ENCODE measurements at regions not wholly inside any gene's neighbourhood (a gene's known extent, or its start where the extent isn't known, plus 50 kb on each side); places are given as distances from the start of the nearest gene placed in this dataset.

DNA sequence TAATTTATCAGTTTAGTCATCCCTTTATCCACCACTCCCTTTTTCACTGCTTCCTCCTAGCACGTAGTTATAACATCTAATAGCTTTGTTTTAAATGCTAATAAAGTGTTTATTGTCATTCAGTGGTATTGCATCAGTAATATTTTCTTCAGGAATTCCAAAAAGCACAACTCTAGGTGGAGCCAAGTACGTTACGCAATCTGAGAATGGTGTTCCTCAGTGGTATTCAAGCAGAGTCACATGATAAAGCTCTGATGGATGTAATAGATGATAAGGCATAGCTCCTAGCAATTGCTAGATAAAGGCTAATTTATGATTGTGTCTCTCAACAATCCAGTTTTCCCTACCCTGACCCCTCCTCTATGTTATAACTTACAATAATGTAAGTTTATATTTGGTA, 494.6 kb upstream of the ADGRL4 start:
- Histone ChIP-seq H3K36me3 (ENCODE audit: control insufficient read depth, insufficient read depth, low read length) (no peaks in the 10 kb centered on the region), H3K27ac (ENCODE audit: low read length) (no peak overlapping the region), H3K4me1 (ENCODE audit: control insufficient read depth, insufficient read depth, low read length) (no peaks in the 10 kb centered on the region), H3K4me3 (ENCODE audit: low read depth in 2 of 2, low read length in 2 of 2) (no peak overlapping the region), H3K9me3 (ENCODE audit: control insufficient read depth, insufficient read depth, low read depth, low read length) (no peaks in the 10 kb centered on the region), H3K27me3 (ENCODE audit: control insufficient read depth, insufficient read depth, low read length) (no peaks in the 10 kb centered on the region)
- no peak for ATAC-seq
- in situ Hi-C loops (cut with HindIII; ENCODE audit: low pct_unique_long_range_greater_than_20kb, low sequenced_read_pairs) (no loop called here), intact Hi-C loops (cut with micrococcal nuclease; ENCODE audit: unreplicated experiment) (no loop called here)
- POLR2A ChIA-PET, result no interaction called here
- no TSS peak for BruUV-seq (replicated peaks)
- CTCF ChIA-PET, result no interaction called here
- no peak for DNase-seq (ENCODE audit: low read depth, low spot score)
- TF ChIP-seq POLR2AphosphoS5 (IDR thresholded peaks at IDR 0.05; ENCODE audit: low read depth, low read length), result no peak
- TF ChIP-seq, protein P1, sequence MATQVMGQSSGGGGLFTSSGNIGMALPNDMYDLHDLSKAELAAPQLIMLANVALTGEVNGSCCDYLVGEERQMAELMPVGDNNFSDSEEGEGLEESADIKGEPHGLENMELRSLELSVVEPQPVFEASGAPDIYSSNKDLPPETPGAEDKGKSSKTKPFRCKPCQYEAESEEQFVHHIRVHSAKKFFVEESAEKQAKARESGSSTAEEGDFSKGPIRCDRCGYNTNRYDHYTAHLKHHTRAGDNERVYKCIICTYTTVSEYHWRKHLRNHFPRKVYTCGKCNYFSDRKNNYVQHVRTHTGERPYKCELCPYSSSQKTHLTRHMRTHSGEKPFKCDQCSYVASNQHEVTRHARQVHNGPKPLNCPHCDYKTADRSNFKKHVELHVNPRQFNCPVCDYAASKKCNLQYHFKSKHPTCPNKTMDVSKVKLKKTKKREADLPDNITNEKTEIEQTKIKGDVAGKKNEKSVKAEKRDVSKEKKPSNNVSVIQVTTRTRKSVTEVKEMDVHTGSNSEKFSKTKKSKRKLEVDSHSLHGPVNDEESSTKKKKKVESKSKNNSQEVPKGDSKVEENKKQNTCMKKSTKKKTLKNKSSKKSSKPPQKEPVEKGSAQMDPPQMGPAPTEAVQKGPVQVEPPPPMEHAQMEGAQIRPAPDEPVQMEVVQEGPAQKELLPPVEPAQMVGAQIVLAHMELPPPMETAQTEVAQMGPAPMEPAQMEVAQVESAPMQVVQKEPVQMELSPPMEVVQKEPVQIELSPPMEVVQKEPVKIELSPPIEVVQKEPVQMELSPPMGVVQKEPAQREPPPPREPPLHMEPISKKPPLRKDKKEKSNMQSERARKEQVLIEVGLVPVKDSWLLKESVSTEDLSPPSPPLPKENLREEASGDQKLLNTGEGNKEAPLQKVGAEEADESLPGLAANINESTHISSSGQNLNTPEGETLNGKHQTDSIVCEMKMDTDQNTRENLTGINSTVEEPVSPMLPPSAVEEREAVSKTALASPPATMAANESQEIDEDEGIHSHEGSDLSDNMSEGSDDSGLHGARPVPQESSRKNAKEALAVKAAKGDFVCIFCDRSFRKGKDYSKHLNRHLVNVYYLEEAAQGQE (IDR thresholded peaks at IDR 0.05; ENCODE audit: insufficient read depth in 1 of 2, low read depth in 2 of 2, low read length in 1 of 2), result no peak
- TF ChIP-seq, protein P2, sequence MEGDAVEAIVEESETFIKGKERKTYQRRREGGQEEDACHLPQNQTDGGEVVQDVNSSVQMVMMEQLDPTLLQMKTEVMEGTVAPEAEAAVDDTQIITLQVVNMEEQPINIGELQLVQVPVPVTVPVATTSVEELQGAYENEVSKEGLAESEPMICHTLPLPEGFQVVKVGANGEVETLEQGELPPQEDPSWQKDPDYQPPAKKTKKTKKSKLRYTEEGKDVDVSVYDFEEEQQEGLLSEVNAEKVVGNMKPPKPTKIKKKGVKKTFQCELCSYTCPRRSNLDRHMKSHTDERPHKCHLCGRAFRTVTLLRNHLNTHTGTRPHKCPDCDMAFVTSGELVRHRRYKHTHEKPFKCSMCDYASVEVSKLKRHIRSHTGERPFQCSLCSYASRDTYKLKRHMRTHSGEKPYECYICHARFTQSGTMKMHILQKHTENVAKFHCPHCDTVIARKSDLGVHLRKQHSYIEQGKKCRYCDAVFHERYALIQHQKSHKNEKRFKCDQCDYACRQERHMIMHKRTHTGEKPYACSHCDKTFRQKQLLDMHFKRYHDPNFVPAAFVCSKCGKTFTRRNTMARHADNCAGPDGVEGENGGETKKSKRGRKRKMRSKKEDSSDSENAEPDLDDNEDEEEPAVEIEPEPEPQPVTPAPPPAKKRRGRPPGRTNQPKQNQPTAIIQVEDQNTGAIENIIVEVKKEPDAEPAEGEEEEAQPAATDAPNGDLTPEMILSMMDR (IDR thresholded peaks at IDR 0.05), result no peak
- TF ChIP-seq TCF7L2 (IDR thresholded peaks at IDR 0.05; ENCODE audit: low read depth, low read length), result no peak
- TF ChIP-seq SIN3A (IDR thresholded peaks at IDR 0.05; ENCODE audit: borderline replicate concordance, insufficient read depth, low read depth, low read length), result no peak

- no peaks in the 10 kb centered on the region for H3K36me3 ChIP-seq (ENCODE audit: control insufficient read depth, insufficient read depth, low read length)
- ATAC-seq (no peak), DNase-seq (ENCODE audit: low read depth, low spot score) (no peak)
- no peaks in the 10 kb centered on the region for H3K4me1 ChIP-seq (ENCODE audit: control insufficient read depth, insufficient read depth, low read length)
- TF ChIP-seq POLR2AphosphoS5 (IDR thresholded peaks at IDR 0.05; ENCODE audit: low read depth, low read length), result no peak
- TF ChIP-seq, protein P1 (IDR thresholded peaks at IDR 0.05; ENCODE audit: insufficient read depth in 1 of 2, low read depth in 2 of 2, low read length in 1 of 2), result no peak
- no peak for TF ChIP-seq SIN3A (IDR thresholded peaks at IDR 0.05; ENCODE audit: borderline replicate concordance, insufficient read depth, low read depth, low read length)
- TF ChIP-seq, protein P2 (IDR thresholded peaks at IDR 0.05), result no peak
- TF ChIP-seq TCF7L2 (IDR thresholded peaks at IDR 0.05; ENCODE audit: low read depth, low read length), result no peak
- no peak overlapping the region for H3K27ac ChIP-seq (ENCODE audit: low read length)
- H3K4me3 ChIP-seq (ENCODE audit: low read depth in 2 of 2, low read length in 2 of 2), result no peak overlapping the region
- POLR2A ChIA-PET, result no interaction called here
- in situ Hi-C loops (cut with HindIII; ENCODE audit: low pct_unique_long_range_greater_than_20kb, low sequenced_read_pairs), result no loop called here
- H3K9me3 ChIP-seq (ENCODE audit: control insufficient read depth, insufficient read depth, low read depth, low read length), result no peaks in the 10 kb centered on the region
- CTCF ChIA-PET, result no interaction called here
- intact Hi-C loops (cut with micrococcal nuclease; ENCODE audit: unreplicated experiment), result loop anchor here (10.0 kb wide), 1 partner anchor 715 kb away; no protein-coding TSS in a partner anchor
- no peaks in the 10 kb centered on the region for H3K27me3 ChIP-seq (ENCODE audit: control insufficient read depth, insufficient read depth, low read length)
- no TSS peak for BruUV-seq (replicated peaks)
Observed at GRCh38 chr1:79499541-79499940, 493.0 kb upstream of the ADGRL4 start.

Data from Panc1 (cell line).